ENCODE measurements at regions not wholly inside any gene's neighbourhood (a gene's known extent, or its start where the extent isn't known, plus 50 kb on each side); places are given as distances from the start of the nearest gene placed in this dataset.

- no peaks in the 10 kb centered on the region for H3K27me3 ChIP-seq (replicated peaks; ENCODE audit: insufficient read depth, low read length)
- no peak overlapping the region for H3K4me2 ChIP-seq (ENCODE audit: low read depth, low read length)
- no peaks in the 10 kb centered on the region for H3K9me2 ChIP-seq (replicated peaks; ENCODE audit: insufficient read depth, low read length)
- TF ChIP-seq, protein P1, sequence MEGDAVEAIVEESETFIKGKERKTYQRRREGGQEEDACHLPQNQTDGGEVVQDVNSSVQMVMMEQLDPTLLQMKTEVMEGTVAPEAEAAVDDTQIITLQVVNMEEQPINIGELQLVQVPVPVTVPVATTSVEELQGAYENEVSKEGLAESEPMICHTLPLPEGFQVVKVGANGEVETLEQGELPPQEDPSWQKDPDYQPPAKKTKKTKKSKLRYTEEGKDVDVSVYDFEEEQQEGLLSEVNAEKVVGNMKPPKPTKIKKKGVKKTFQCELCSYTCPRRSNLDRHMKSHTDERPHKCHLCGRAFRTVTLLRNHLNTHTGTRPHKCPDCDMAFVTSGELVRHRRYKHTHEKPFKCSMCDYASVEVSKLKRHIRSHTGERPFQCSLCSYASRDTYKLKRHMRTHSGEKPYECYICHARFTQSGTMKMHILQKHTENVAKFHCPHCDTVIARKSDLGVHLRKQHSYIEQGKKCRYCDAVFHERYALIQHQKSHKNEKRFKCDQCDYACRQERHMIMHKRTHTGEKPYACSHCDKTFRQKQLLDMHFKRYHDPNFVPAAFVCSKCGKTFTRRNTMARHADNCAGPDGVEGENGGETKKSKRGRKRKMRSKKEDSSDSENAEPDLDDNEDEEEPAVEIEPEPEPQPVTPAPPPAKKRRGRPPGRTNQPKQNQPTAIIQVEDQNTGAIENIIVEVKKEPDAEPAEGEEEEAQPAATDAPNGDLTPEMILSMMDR (IDR thresholded peaks at IDR 0.05; ENCODE audit: low read length), result no peak
- no peak for TF ChIP-seq EZH2phosphoT487 (IDR thresholded peaks at IDR 0.05; ENCODE audit: low read length)
- TF ChIP-seq EZH2 (optimal IDR thresholded peaks at IDR 0.05; ENCODE audit: low read depth, low read length), result no peak
- H3K27ac ChIP-seq (ENCODE audit: low read length), result no peak overlapping the region
- H4K20me1 ChIP-seq (ENCODE audit: insufficient read depth, low read length), result no peaks in the 10 kb centered on the region
- no peaks in the 10 kb centered on the region for H3K79me2 ChIP-seq (ENCODE audit: low read length)
- DNase-seq, result no peak
- H3K4me3 ChIP-seq (ENCODE audit: low read length), result no peak overlapping the region
- H3K36me3 ChIP-seq (replicated peaks; ENCODE audit: insufficient read depth, low read length), result no peaks in the 10 kb centered on the region
- no peak overlapping the region for H3K9ac ChIP-seq (ENCODE audit: low read length)
- H2AFZ ChIP-seq (ENCODE audit: low read length), result no peak overlapping the region
- H3K4me1 ChIP-seq (ENCODE audit: low read length), result no peaks in the 10 kb centered on the region
- no peaks in the 10 kb centered on the region for H3K9me3 ChIP-seq (replicated peaks; ENCODE audit: insufficient read depth, low read length)
- no peaks in the 10 kb centered on the region for H3F3A ChIP-seq (ENCODE audit: insufficient read depth, low read length)
These were observed 284.6 kb downstream of the SP3 start for GRCh38 chr2:173680574-173680973.

DNA sequence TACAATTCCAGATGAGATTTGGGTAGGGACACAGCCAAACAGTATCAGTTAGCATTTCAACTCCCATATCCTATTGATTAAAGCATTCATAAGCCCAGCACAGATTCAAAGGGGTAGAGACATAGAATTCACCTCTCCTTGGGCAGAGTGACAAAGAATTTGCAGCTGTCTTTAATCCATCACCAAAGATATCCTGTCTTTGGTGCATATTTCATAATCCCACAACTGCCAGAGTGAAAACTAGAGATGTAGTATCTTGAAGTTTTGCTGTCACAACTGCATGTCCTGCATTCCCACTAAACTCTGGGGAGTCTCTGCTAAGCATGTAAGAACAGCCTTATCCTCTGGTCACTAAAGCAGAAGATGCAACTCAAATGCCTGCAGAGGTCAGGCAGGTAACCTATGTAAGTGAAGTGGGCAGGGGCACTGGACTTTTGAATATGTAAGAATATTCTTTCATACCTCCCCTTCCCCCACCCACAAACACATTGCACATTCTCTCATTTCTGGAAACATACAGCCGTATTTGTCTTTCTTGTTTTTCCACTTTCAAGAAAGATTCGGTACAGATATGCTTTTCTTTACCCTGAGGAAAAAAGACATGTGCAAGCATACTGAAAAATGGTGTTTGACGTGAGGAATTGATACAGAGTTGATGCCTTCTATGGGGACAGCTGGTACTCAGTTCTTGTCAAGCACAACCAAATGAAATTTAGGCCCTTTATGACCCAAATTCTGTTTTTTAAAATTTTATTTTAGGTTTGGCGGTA lies 283.1 kb downstream of the SP3 start:
- no peaks in the 10 kb centered on the region for H3K79me2 ChIP-seq (ENCODE audit: low read length)
- no peaks in the 10 kb centered on the region for H3K4me1 ChIP-seq (ENCODE audit: low read length)

GRCh38 chr2:173684896-173685459 lies 280.2 kb downstream of the SP3 start:
- no peak overlapping the region for H3K9ac ChIP-seq (ENCODE audit: low read length)
- H4K20me1 ChIP-seq (ENCODE audit: insufficient read depth, low read length), result no peaks in the 10 kb centered on the region
- H2AFZ ChIP-seq (ENCODE audit: low read length), result no peak overlapping the region
- H3K4me2 ChIP-seq (ENCODE audit: low read depth, low read length), result no peak overlapping the region
- DNase-seq, result no peak
- H3K4me1 ChIP-seq (ENCODE audit: low read length), result no peaks in the 10 kb centered on the region
- H3F3A ChIP-seq (ENCODE audit: insufficient read depth, low read length), result no peaks in the 10 kb centered on the region
- H3K79me2 ChIP-seq (ENCODE audit: low read length), result no peaks in the 10 kb centered on the region
- no peaks in the 10 kb centered on the region for H3K9me2 ChIP-seq (replicated peaks; ENCODE audit: insufficient read depth, low read length)
- no peak overlapping the region for H3K4me3 ChIP-seq (ENCODE audit: low read length)
- no peaks in the 10 kb centered on the region for H3K36me3 ChIP-seq (replicated peaks; ENCODE audit: insufficient read depth, low read length)
- no peaks in the 10 kb centered on the region for H3K27me3 ChIP-seq (replicated peaks; ENCODE audit: insufficient read depth, low read length)
- no peak overlapping the region for H3K27ac ChIP-seq (ENCODE audit: low read length)
- no peak for TF ChIP-seq EZH2phosphoT487 (IDR thresholded peaks at IDR 0.05; ENCODE audit: low read length)
- TF ChIP-seq, protein P1 (IDR thresholded peaks at IDR 0.05; ENCODE audit: low read length), result no peak
- H3K9me3 ChIP-seq (replicated peaks; ENCODE audit: insufficient read depth, low read length), result no peaks in the 10 kb centered on the region

More for the DNA sequence above, 283.1 kb downstream of the SP3 start:
- no peak for DNase-seq
- Histone ChIP-seq H4K20me1 (ENCODE audit: insufficient read depth, low read length) (no peaks in the 10 kb centered on the region), H3K27ac (ENCODE audit: low read length) (no peak overlapping the region), H3K27me3 (replicated peaks; ENCODE audit: insufficient read depth, low read length) (no peaks in the 10 kb centered on the region), H2AFZ (ENCODE audit: low read length) (no peak overlapping the region), H3K9me3 (replicated peaks; ENCODE audit: insufficient read depth, low read length) (no peaks in the 10 kb centered on the region), H3K36me3 (replicated peaks; ENCODE audit: insufficient read depth, low read length) (no peaks in the 10 kb centered on the region), H3F3A (ENCODE audit: insufficient read depth, low read length) (no peaks in the 10 kb centered on the region), H3K4me2 (ENCODE audit: low read depth, low read length) (no peak overlapping the region), H3K9ac (ENCODE audit: low read length) (no peak overlapping the region), H3K4me3 (ENCODE audit: low read length) (no peak overlapping the region), H3K9me2 (replicated peaks; ENCODE audit: insufficient read depth, low read length) (no peaks in the 10 kb centered on the region)
- TF ChIP-seq EZH2 (optimal IDR thresholded peaks at IDR 0.05; ENCODE audit: low read depth, low read length) (no peak), EZH2phosphoT487 (IDR thresholded peaks at IDR 0.05; ENCODE audit: low read length) (no peak)
- TF ChIP-seq, protein P1 (IDR thresholded peaks at IDR 0.05; ENCODE audit: low read length), result no peak
